Vagina (tissue), 2 donors: ENCODE measurements at regions not wholly inside any gene's neighbourhood (a gene's known extent, or its start where the extent isn't known, plus 50 kb on each side); places are given as distances from the start of the nearest gene placed in this dataset.

Experiments used
- DNase-seq, 2 donors: peaks; one replicate each; pipeline ENCODE4 v3.0.0-alpha.2; 2017; ENCODE audit errors: extremely low spot score in 2 of 2
- H3K27ac ChIP-seq: fragments of 200-600 bp; sonication (generic); one replicate; pipeline ENCODE4 v1.5.1; 2019
- H3K27me3 ChIP-seq: fragments of 200-600 bp; sonication (generic); one replicate; pipeline ENCODE4 v1.5.1; 2019
- H3K36me3 ChIP-seq, 2 donors: fragments of 200-600 bp; sonication (generic); one replicate each; pipeline ENCODE4 v1.5.1; 2017 to 2019
- H3K4me1 ChIP-seq: fragments of 200-600 bp; sonication (generic); one replicate; pipeline ENCODE4 v1.5.1; 2019
- H3K4me3 ChIP-seq, 2 donors: fragments of 200-600 bp; sonication (generic); 1 replicate in 1 of 2; 2 replicates in 1 of 2; pipeline ENCODE4 v1.5.1; 2016 to 2019
- H3K9me3 ChIP-seq: fragments of 200-600 bp; sonication (generic); one replicate; pipeline ENCODE4 v1.5.1; 2019
- CTCF ChIP-seq, 3 experiments: fragments of 450-650 bp in 2 of 3; fragments of 200-600 bp in 1 of 3; sonication (generic) in 1 of 3; IDR thresholded peaks; one replicate each; pipeline ENCODE4 v1.5.1; 2017 to 2019; ENCODE audit warnings: antibody characterized with exemption in 3 of 3, mild to moderate bottlenecking in 2 of 3, moderate library complexity in 2 of 3
- POLR2A ChIP-seq, 2 donors: fragments of 450-650 bp; IDR thresholded peaks; one replicate each; pipeline ENCODE4 v1.6.1; 2017; ENCODE audit warnings: antibody characterized with exemption in 2 of 2, mild to moderate bottlenecking in 2 of 2, moderate library complexity in 2 of 2
- POLR2AphosphoS5 ChIP-seq, 2 donors: sonication (generic); formaldehyde crosslinking; IDR thresholded peaks; one replicate each; pipeline ENCODE4 v1.9.0; 2017; ENCODE audit warnings: antibody characterized with exemption in 2 of 2, mild to moderate bottlenecking in 2 of 2, low read depth in 1 of 2; ENCODE audit not compliant: insufficient read depth in 1 of 2
- intact Hi-C: fragments of 100-400 bp; cut with DNase I; formaldehyde crosslinking; loops from one replicate; pipeline ENCODE4 v1.15.1; 2023

DNA sequence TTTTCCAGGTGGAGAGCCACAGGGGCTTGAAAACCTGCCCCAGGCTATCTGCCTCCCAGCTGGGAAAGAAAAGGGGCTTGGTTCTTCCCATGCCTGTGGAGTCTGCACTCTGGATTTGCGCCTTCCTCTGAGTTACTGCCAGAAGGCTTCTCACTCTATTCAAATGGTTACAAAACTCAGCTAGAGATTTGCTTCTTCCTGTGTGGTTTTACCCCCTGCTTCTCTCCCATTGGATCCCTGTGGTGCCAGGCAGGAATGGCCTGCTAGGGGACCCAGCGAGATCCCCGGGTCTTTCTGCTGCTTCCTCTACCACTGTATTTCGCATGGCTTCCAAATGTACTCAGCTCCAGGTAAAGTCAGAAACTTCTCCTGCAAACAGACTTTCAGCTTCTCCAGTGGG lies 192.0 kb upstream of the HS3ST5 start:
- no peaks in the 10 kb centered on the region for H3K27me3 ChIP-seq
- intact Hi-C loops: no loop called here
- no peaks in the 10 kb centered on the region for H3K9me3 ChIP-seq
- no peak overlapping the region for H3K4me3 ChIP-seq
- no peak for DNase-seq
- H3K27ac ChIP-seq: no peak overlapping the region
- TF ChIP-seq POLR2AphosphoS5 (IDR thresholded peaks at IDR 0.05; ENCODE audit: insufficient read depth in 1 of 2, low read depth in 1 of 2) (no peak), CTCF (IDR thresholded peaks at IDR 0.05) (no peak), POLR2A (IDR thresholded peaks at IDR 0.05) (no peak)
- H3K36me3 ChIP-seq: no peaks in the 10 kb centered on the region
- no peaks in the 10 kb centered on the region for H3K4me1 ChIP-seq

DNA sequence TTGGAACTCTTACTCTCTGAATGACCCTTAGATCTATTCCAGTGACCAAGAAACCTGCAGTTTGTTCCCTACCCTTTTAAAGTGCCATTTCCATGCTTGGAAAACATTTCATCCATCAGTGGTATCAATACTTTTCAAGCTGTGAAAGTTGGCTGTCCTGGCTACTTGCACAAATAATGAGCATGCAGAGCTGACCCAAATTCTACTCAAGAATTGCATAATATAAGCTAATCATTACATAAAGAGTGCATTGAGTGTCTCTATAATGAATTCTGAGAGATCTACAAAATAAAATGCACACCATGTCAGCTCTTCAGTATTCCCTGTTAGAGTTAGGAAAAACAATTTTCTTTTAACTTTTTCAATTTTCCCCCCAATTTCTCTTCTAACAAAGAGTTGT lies 181.3 kb upstream of the HS3ST5 start:
- H3K4me1 ChIP-seq: no peaks in the 10 kb centered on the region

GRCh38 chr6:114523508-114523907 lies 180.7 kb upstream of the HS3ST5 start:
- no peak overlapping the region for H3K4me3 ChIP-seq
- no peaks in the 10 kb centered on the region for H3K9me3 ChIP-seq
- H3K27me3 ChIP-seq: no peaks in the 10 kb centered on the region
- no peak for TF ChIP-seq POLR2A (IDR thresholded peaks at IDR 0.05)
- TF ChIP-seq CTCF (IDR thresholded peaks at IDR 0.05): no peak
- no peak for TF ChIP-seq POLR2AphosphoS5 (IDR thresholded peaks at IDR 0.05; ENCODE audit: insufficient read depth in 1 of 2, low read depth in 1 of 2)
- DNase-seq: no peak
- intact Hi-C loops: no loop called here
- H3K4me1 ChIP-seq: no peaks in the 10 kb centered on the region
- H3K36me3 ChIP-seq: no peaks in the 10 kb centered on the region
- no peak overlapping the region for H3K27ac ChIP-seq

More for the DNA sequence above, 181.3 kb upstream of the HS3ST5 start:
- H3K27me3 ChIP-seq: no peaks in the 10 kb centered on the region
- no peak for DNase-seq
- intact Hi-C loops: no loop called here
- H3K36me3 ChIP-seq: no peaks in the 10 kb centered on the region
- no peaks in the 10 kb centered on the region for H3K9me3 ChIP-seq
- H3K27ac ChIP-seq: no peak overlapping the region
- no peak for TF ChIP-seq POLR2AphosphoS5 (IDR thresholded peaks at IDR 0.05; ENCODE audit: insufficient read depth in 1 of 2, low read depth in 1 of 2)
- no peak for TF ChIP-seq POLR2A (IDR thresholded peaks at IDR 0.05)
- no peak for TF ChIP-seq CTCF (IDR thresholded peaks at IDR 0.05)
- no peak overlapping the region for H3K4me3 ChIP-seq

DNA sequence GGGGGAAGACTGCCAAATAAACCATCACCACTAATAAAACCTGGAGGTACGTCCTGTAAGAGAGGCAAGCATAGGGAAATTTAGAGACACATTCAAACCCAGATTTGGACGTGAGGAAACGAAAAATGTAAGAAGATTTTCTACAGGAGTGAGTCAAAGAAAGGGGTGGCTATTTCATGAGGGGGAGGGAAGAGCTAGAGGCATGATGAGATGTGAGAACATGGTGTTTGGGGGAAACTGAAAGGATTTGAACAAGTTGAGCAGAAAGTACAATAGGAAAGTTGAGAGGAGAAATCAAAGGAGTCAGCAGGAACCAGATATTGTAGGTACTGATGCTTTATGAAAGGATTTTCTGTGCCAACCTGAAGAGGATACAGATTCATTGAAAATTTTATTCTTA lies 179.1 kb upstream of the HS3ST5 start:
- Histone ChIP-seq H3K4me1 (no peaks in the 10 kb centered on the region), H3K27me3 (no peaks in the 10 kb centered on the region), H3K9me3 (no peaks in the 10 kb centered on the region), H3K36me3 (no peaks in the 10 kb centered on the region), H3K27ac (no peak overlapping the region), H3K4me3 (no peak overlapping the region)
- TF ChIP-seq CTCF (IDR thresholded peaks at IDR 0.05) (no peak), POLR2AphosphoS5 (IDR thresholded peaks at IDR 0.05; ENCODE audit: insufficient read depth in 1 of 2, low read depth in 1 of 2) (no peak), POLR2A (IDR thresholded peaks at IDR 0.05) (no peak)
- no peak for DNase-seq
- intact Hi-C loops: no loop called here

DNA sequence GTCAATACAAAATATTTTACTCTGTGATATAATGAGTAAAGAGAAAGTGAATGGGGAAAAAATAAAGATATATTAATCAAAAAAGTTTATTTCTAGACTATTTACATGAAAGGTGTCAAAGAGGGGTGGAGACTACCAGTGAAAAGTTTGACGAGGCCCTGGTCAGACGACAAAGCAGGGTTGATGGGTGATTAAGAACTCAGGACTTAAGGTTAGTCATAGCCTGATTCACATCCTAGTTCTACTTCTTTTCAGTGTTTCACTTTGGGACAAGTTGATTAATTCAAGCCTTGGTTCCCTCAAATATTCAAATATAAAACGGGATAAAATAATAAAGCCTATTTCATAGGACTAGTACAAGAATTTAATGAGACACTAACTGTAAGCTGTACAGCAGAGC lies 178.2 kb upstream of the HS3ST5 start:
- DNase-seq: no peak
- H3K9me3 ChIP-seq: no peaks in the 10 kb centered on the region
- no peaks in the 10 kb centered on the region for H3K4me1 ChIP-seq
- no peaks in the 10 kb centered on the region for H3K36me3 ChIP-seq
- intact Hi-C loops: no loop called here
- no peak overlapping the region for H3K27ac ChIP-seq
- H3K4me3 ChIP-seq: no peak overlapping the region
- no peaks in the 10 kb centered on the region for H3K27me3 ChIP-seq
- no peak for TF ChIP-seq POLR2AphosphoS5 (IDR thresholded peaks at IDR 0.05; ENCODE audit: insufficient read depth in 1 of 2, low read depth in 1 of 2)
- no peak for TF ChIP-seq POLR2A (IDR thresholded peaks at IDR 0.05)
- no peak for TF ChIP-seq CTCF (IDR thresholded peaks at IDR 0.05)
